ENCODE measurements at regions not wholly inside any gene's neighbourhood (a gene's known extent, or its start where the extent isn't known, plus 50 kb on each side); places are given as distances from the start of the nearest gene placed in this dataset.

DNA sequence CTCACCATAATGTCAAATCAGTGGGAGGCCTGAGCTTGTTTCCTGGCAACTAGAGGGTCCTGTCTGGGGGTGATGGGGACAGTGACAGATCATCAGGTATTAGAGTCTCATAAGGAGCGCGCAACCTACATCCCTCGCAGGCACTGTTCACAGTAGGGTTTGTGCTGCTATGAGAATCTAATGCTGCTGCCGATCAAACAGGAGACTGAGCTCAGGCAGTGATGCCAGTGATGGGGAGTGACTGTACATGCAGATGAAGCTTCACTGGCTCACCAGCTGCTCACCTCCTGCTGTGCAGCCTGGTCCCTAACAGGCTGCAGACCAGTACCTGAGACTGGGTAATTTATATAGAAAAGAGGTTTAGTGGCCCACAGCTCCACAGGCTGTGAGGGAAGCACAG is 147.3 kb downstream of the TTLL2 start:
- no peak overlapping the region for H3K27ac ChIP-seq (ENCODE audit: extremely low read length, insufficient read depth, low read length)
- H3K27me3 ChIP-seq (ENCODE audit: control insufficient read depth in 1 of 2, insufficient read depth in 2 of 2, low read length in 2 of 2) = peaks cover 2 to 43% of the 10 kb centered on the region in 2 experiments; a peak in 4 of 5 replicates

More for the DNA sequence above, 147.3 kb downstream of the TTLL2 start:
- no TSS peak for BruUV-seq (replicated peaks)
- CTCF ChIA-PET (ENCODE audit: low intra/inter-chr PET ratio, low total read pairs) = no interaction called here
- no peak overlapping the region for H3K9ac ChIP-seq (ENCODE audit: insufficient read depth, low read depth, low read length)
- DNase-seq (ENCODE audit: low spot score) (no peak), ATAC-seq (no peak), FAIRE-seq (no peak)
- no peak overlapping the region for H3K4me2 ChIP-seq (ENCODE audit: low read depth, low read length)
- no peaks in the 10 kb centered on the region for H4K20me1 ChIP-seq (ENCODE audit: insufficient read depth, low read length)
- no peak overlapping the region for H3K4me3 ChIP-seq (replicated peaks in 1 of 3; ENCODE audit: insufficient read depth in 1 of 3, low read depth in 2 of 3, low read length in 3 of 3)
- intact Hi-C loops (cut with micrococcal nuclease; ENCODE audit: unreplicated experiment) = no loop called here
- no peak for TF ChIP-seq GLI4 (CRISPR knock-in tag; IDR thresholded peaks at IDR 0.05; ENCODE audit: borderline replicate concordance)
- no peak for TF ChIP-seq TRIM22 (IDR thresholded peaks at IDR 0.05)
- no peak for TF ChIP-seq HDAC1 (CRISPR knock-in tag; IDR thresholded peaks at IDR 0.05)
- TF ChIP-seq NFATC3 (CRISPR knock-in tag; IDR thresholded peaks at IDR 0.05) = no peak
- no peak for TF ChIP-seq PHF21A (CRISPR knock-in tag; IDR thresholded peaks at IDR 0.05)
- TF ChIP-seq TBX2 (CRISPR knock-in tag; IDR thresholded peaks at IDR 0.05; ENCODE audit: borderline replicate concordance) = no peak
- no peak for TF ChIP-seq HMG20A (CRISPR knock-in tag; IDR thresholded peaks at IDR 0.05; ENCODE audit: borderline replicate concordance)
- no peak for TF ChIP-seq SNAI1 (CRISPR knock-in tag; IDR thresholded peaks at IDR 0.05; ENCODE audit: borderline replicate concordance)
- TF ChIP-seq CBX1 (IDR thresholded peaks at IDR 0.05; ENCODE audit: low read depth) = no peak
- no peak for TF ChIP-seq HNRNPL (IDR thresholded peaks at IDR 0.05; ENCODE audit: low read depth, low read length)
- TF ChIP-seq ZNF547 (CRISPR knock-in tag; IDR thresholded peaks at IDR 0.05) = no peak
- TF ChIP-seq, protein P1, sequence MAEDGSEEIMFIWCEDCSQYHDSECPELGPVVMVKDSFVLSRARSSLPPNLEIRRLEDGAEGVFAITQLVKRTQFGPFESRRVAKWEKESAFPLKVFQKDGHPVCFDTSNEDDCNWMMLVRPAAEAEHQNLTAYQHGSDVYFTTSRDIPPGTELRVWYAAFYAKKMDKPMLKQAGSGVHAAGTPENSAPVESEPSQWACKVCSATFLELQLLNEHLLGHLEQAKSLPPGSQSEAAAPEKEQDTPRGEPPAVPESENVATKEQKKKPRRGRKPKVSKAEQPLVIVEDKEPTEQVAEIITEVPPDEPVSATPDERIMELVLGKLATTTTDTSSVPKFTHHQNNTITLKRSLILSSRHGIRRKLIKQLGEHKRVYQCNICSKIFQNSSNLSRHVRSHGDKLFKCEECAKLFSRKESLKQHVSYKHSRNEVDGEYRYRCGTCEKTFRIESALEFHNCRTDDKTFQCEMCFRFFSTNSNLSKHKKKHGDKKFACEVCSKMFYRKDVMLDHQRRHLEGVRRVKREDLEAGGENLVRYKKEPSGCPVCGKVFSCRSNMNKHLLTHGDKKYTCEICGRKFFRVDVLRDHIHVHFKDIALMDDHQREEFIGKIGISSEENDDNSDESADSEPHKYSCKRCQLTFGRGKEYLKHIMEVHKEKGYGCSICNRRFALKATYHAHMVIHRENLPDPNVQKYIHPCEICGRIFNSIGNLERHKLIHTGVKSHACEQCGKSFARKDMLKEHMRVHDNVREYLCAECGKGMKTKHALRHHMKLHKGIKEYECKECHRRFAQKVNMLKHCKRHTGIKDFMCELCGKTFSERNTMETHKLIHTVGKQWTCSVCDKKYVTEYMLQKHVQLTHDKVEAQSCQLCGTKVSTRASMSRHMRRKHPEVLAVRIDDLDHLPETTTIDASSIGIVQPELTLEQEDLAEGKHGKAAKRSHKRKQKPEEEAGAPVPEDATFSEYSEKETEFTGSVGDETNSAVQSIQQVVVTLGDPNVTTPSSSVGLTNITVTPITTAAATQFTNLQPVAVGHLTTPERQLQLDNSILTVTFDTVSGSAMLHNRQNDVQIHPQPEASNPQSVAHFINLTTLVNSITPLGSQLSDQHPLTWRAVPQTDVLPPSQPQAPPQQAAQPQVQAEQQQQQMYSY (CRISPR knock-in tag; IDR thresholded peaks at IDR 0.05) = no peak
- TF ChIP-seq, protein P2, sequence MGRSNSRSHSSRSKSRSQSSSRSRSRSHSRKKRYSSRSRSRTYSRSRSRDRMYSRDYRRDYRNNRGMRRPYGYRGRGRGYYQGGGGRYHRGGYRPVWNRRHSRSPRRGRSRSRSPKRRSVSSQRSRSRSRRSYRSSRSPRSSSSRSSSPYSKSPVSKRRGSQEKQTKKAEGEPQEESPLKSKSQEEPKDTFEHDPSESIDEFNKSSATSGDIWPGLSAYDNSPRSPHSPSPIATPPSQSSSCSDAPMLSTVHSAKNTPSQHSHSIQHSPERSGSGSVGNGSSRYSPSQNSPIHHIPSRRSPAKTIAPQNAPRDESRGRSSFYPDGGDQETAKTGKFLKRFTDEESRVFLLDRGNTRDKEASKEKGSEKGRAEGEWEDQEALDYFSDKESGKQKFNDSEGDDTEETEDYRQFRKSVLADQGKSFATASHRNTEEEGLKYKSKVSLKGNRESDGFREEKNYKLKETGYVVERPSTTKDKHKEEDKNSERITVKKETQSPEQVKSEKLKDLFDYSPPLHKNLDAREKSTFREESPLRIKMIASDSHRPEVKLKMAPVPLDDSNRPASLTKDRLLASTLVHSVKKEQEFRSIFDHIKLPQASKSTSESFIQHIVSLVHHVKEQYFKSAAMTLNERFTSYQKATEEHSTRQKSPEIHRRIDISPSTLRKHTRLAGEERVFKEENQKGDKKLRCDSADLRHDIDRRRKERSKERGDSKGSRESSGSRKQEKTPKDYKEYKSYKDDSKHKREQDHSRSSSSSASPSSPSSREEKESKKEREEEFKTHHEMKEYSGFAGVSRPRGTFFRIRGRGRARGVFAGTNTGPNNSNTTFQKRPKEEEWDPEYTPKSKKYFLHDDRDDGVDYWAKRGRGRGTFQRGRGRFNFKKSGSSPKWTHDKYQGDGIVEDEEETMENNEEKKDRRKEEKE (IDR thresholded peaks at IDR 0.05) = no peak
- TF ChIP-seq SRSF4 (IDR thresholded peaks at IDR 0.05; ENCODE audit: low read depth, low read length, poor library complexity, severe bottlenecking) = no peak
- TF ChIP-seq ZNF703 (CRISPR knock-in tag; IDR thresholded peaks at IDR 0.05; ENCODE audit: borderline replicate concordance) = no peak
- no peak for TF ChIP-seq SRY (CRISPR knock-in tag; IDR thresholded peaks at IDR 0.05)
- no peak for TF ChIP-seq TEF (CRISPR knock-in tag; IDR thresholded peaks at IDR 0.05)
- TF ChIP-seq RFX3 (CRISPR knock-in tag; IDR thresholded peaks at IDR 0.05) = no peak
- H2AFZ ChIP-seq (ENCODE audit: low read length) = no peak overlapping the region
- H3K4me1 ChIP-seq (ENCODE audit: insufficient read depth, low read length) = peaks cover 19% of the 10 kb centered on the region
- no peaks in the 10 kb centered on the region for H3K79me2 ChIP-seq (ENCODE audit: insufficient read depth, low read length)
- H3K36me3 ChIP-seq (replicated peaks in 1 of 2; ENCODE audit: control insufficient read depth in 1 of 2, insufficient read depth in 2 of 2, low read length in 2 of 2) = no peaks in the 10 kb centered on the region
- no peaks in the 10 kb centered on the region for H3K9me3 ChIP-seq (ENCODE audit: low read length)
- POLR2A ChIA-PET = no interaction called here
- 95% methylated on average over 4 of the region's 4 CpGs for WGBS (ENCODE audit: low lambda C conversion rate)
- in situ Hi-C loops (cut with HindIII; ENCODE audit: extremely low pct_ligation_motif_present, low pct_unique_long_range_greater_than_20kb) = no loop called here
